ENCODE measurements at regions not wholly inside any gene's neighbourhood (a gene's known extent, or its start where the extent isn't known, plus 50 kb on each side); places are given as distances from the start of the nearest gene placed in this dataset.
"Not testable (repeated sequence)": the region's sequence is repeated elsewhere in the genome, so short reads cannot be mapped to it uniquely, and the experiment has no call there.

- DNase-seq (ENCODE audit: low spot score), result no peak
- in situ Hi-C loops (cut with HindIII; ENCODE audit: low sequenced_read_pairs), result no loop called here
Observed at GRCh38 chr7:11985971-11986370, 154.0 kb upstream of the THSD7A start.

- DNase-seq (ENCODE audit: low spot score), result no peak
- in situ Hi-C loops (cut with HindIII; ENCODE audit: low sequenced_read_pairs), result no loop called here
Observed at GRCh38 chr7:11988186-11988585, 156.2 kb upstream of the THSD7A start.

- in situ Hi-C loops (cut with HindIII; ENCODE audit: low sequenced_read_pairs), result no loop called here
- no peak for DNase-seq (ENCODE audit: low spot score)
Observed at GRCh38 chr7:12002428-12002827, 170.4 kb upstream of the THSD7A start.

- DNase-seq (ENCODE audit: low spot score), result no peak
- in situ Hi-C loops (cut with HindIII; ENCODE audit: low sequenced_read_pairs), result no loop called here
Observed at GRCh38 chr7:12004581-12004980, 172.6 kb upstream of the THSD7A start.

GRCh38 chr7:12007576-12007975 is 175.6 kb upstream of the THSD7A start:
- no peak for DNase-seq (ENCODE audit: low spot score)
- in situ Hi-C loops (cut with HindIII; ENCODE audit: low sequenced_read_pairs), result no loop called here

GRCh38 chr7:12013983-12014382 is 182.0 kb upstream of the THSD7A start:
- in situ Hi-C loops (cut with HindIII; ENCODE audit: low sequenced_read_pairs), result no loop called here

GRCh38 chr7:12016439-12016838 is 184.4 kb upstream of the THSD7A start:
- in situ Hi-C loops (cut with HindIII; ENCODE audit: low sequenced_read_pairs), result no loop called here
- no peak for DNase-seq (ENCODE audit: low spot score)

More at GRCh38 chr7:12013983-12014382, 182.0 kb upstream of the THSD7A start:
- DNase-seq (ENCODE audit: low spot score), result no peak

GRCh38 chr7:12017046-12017445 is 185.0 kb upstream of the THSD7A start:
- in situ Hi-C loops (cut with HindIII; ENCODE audit: low sequenced_read_pairs), result no loop called here

GRCh38 chr7:12022011-12022410 is 189.1 kb upstream of the TMEM106B start:
- DNase-seq (ENCODE audit: low spot score); in situ Hi-C loops (cut with HindIII; ENCODE audit: low sequenced_read_pairs): not testable (repeated sequence)

More at GRCh38 chr7:12017046-12017445, 185.0 kb upstream of the THSD7A start:
- DNase-seq (ENCODE audit: low spot score), result no peak

- DNase-seq (ENCODE audit: low spot score), result no peak
- in situ Hi-C loops (cut with HindIII; ENCODE audit: low sequenced_read_pairs), result no loop called here
Observed at GRCh38 chr7:12025246-12025645, 185.8 kb upstream of the TMEM106B start.

GRCh38 chr7:12028508-12028907 is 182.6 kb upstream of the TMEM106B start:
- DNase-seq (ENCODE audit: low spot score), result no peak
- in situ Hi-C loops (cut with HindIII; ENCODE audit: low sequenced_read_pairs), result no loop called here

- no peak for DNase-seq (ENCODE audit: low spot score)
- in situ Hi-C loops (cut with HindIII; ENCODE audit: low sequenced_read_pairs), result no loop called here
Observed at GRCh38 chr7:12030116-12030515, 181.0 kb upstream of the TMEM106B start.

- DNase-seq (ENCODE audit: low spot score), result no peak
- in situ Hi-C loops (cut with HindIII; ENCODE audit: low sequenced_read_pairs), result no loop called here
Observed at GRCh38 chr7:12031186-12031585, 179.9 kb upstream of the TMEM106B start.

- in situ Hi-C loops (cut with HindIII; ENCODE audit: low sequenced_read_pairs), result no loop called here
Observed at GRCh38 chr7:12031638-12032037, 179.5 kb upstream of the TMEM106B start.

GRCh38 chr7:12032146-12032545 is 178.9 kb upstream of the TMEM106B start:
- in situ Hi-C loops (cut with HindIII; ENCODE audit: low sequenced_read_pairs), result no loop called here
- DNase-seq (ENCODE audit: low spot score), result no peak

More at GRCh38 chr7:12031638-12032037, 179.5 kb upstream of the TMEM106B start:
- no peak for DNase-seq (ENCODE audit: low spot score)

- DNase-seq (ENCODE audit: low spot score); in situ Hi-C loops (cut with HindIII; ENCODE audit: low sequenced_read_pairs): not testable (repeated sequence)
Observed at GRCh38 chr7:12043457-12043856, 167.6 kb upstream of the TMEM106B start.

GRCh38 chr7:12052211-12052610 is 158.9 kb upstream of the TMEM106B start:
- DNase-seq (ENCODE audit: low spot score), result no peak
- in situ Hi-C loops (cut with HindIII; ENCODE audit: low sequenced_read_pairs), result no loop called here

- in situ Hi-C loops (cut with HindIII; ENCODE audit: low sequenced_read_pairs), result no loop called here
- no peak for DNase-seq (ENCODE audit: low spot score)
Observed at GRCh38 chr7:12053561-12053960, 157.5 kb upstream of the TMEM106B start.

GRCh38 chr7:12054830-12055229 is 156.3 kb upstream of the TMEM106B start:
- no peak for DNase-seq (ENCODE audit: low spot score)
- in situ Hi-C loops (cut with HindIII; ENCODE audit: low sequenced_read_pairs), result no loop called here

- in situ Hi-C loops (cut with HindIII; ENCODE audit: low sequenced_read_pairs), result no loop called here
- no peak for DNase-seq (ENCODE audit: low spot score)
Observed at GRCh38 chr7:12056381-12056780, 154.7 kb upstream of the TMEM106B start.

GRCh38 chr7:12056977-12057376 is 154.1 kb upstream of the TMEM106B start:
- no peak for DNase-seq (ENCODE audit: low spot score)
- in situ Hi-C loops (cut with HindIII; ENCODE audit: low sequenced_read_pairs), result no loop called here

GRCh38 chr7:12062062-12062461 is 149.0 kb upstream of the TMEM106B start:
- DNase-seq (ENCODE audit: low spot score), result no peak
- in situ Hi-C loops (cut with HindIII; ENCODE audit: low sequenced_read_pairs), result no loop called here
